NCI-H510A treated with DMSO at 0.1 percent for 48 hours (cell line): ENCODE measurements at regions not wholly inside any gene's neighbourhood (a gene's known extent, or its start where the extent isn't known, plus 50 kb on each side); places are given as distances from the start of the nearest gene placed in this dataset.
"Not testable (repeated sequence)": the region's sequence is repeated elsewhere in the genome, so short reads cannot be mapped to it uniquely, and the experiment has no call there.

ENCODE experiments used
- DNase-seq: peaks from one replicate; lab custom pipeline; 2025; lab: John Stamatoyannopoulos, UW

GRCh38 chr13:111589992-111590391 is 269.6 kb downstream of the TEX29 start:
- no peak for DNase-seq

GRCh38 chr13:111590796-111591195 is 270.4 kb downstream of the TEX29 start:
- DNase-seq, result no peak

DNA sequence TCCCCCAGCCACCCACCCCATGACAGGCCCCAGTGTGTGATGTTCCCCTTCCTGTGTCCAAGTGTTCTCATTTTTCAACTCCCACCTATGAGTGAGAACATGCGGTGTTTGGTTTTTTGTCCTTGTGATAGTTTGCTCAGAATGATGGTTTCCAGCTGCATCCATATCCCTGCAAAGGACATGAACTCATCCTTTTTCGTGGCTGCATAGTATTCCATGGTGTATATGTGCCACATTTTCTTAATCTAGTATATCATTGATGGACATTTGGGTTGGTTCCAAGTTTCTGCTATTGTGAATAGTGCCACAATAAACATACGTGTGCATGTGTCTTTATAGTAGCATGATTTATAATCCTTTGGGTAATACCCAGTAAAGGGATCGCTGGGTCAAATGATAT is 273.0 kb downstream of the TEX29 start:
- DNase-seq, result not testable (repeated sequence)

DNA sequence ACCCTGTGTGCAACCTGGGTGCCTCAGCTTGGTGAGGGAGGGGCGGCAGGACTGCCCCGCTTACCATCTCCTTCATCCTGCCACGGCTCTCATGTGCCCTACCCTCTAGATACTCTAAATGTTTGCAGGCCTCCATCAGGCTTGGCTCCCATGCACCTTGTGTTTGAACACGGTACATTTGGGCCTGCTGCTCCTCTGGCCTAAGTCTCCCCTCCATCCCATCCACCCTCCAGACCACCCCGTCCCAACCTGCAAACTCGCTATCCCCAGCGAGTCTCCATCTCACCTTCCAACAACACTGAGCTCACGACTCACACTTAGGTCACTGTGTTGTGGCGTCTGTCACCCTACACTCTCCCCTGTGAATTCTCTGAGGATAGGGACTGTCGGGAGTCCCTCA is 274.2 kb downstream of the TEX29 start:
- no peak for DNase-seq

- no peak for DNase-seq
These were observed 274.8 kb downstream of the TEX29 start for GRCh38 chr13:111595276-111595675.

GRCh38 chr13:111595791-111596190 is 275.3 kb downstream of the TEX29 start:
- no peak for DNase-seq

- DNase-seq, result no peak
These were observed 276.8 kb downstream of the TEX29 start for GRCh38 chr13:111597191-111597611.

DNA sequence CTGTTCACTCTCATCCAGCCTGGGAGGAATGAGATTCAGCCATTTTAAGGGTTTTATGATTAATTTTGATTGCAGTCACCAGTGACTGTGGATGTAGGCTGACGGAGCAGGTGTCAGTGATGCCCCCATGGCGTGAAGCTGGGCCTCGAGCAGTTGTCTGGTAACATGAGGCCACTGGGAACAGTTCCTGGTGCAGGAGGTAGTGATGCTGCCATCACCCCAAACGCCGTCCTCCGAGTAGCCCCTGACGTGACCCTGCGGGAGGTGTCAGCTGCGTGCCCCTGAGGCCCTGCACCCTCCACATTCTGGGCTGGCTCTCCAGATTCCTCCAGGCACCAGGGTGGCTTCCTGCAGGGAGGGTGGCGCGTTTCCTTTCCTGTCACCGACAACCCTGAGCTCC is 277.2 kb downstream of the TEX29 start:
- no peak for DNase-seq

GRCh38 chr13:111598747-111599146 is 278.3 kb downstream of the TEX29 start:
- peak; percentile 16 for DNase-seq

DNA sequence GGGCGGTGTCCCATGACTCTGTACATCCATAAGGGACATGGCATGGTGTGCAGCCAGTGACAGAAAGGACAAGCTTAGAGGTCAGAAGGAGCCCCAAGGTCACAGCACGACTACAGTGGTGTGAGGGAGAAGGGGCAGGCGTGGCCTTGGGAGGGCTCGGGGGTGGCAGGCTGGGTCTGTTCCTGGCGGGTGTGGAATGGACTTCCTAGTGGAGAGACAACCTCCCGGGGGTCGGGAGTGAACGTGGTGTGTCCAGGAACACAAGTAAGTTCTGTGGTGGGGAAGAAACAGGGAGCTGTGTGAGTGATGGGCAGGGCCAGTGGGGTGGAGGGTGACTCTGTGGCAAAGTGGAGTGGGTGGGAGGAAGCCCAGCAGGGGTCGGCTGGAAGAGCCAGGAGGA is 279.3 kb downstream of the TEX29 start:
- no peak for DNase-seq

DNA sequence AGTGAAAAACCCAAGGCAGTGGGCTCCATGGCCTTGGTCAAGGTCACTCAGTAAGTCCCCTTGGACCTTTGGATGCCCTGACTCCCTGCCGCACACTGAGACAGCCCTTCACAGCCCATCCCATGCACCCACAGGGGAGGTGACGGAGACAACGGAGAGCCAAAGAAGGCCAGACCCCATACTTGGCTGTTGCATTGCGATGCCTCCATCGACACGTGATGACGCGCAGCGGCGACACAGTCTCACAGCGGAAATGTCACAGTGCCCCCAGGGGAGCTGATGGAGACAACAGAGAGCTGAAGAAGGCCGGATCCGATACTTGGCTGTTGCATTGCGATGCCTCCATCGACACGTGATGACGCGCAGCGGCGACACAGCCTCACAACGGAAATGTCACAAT is 282.4 kb downstream of the TEX29 start:
- no peak for DNase-seq

DNA sequence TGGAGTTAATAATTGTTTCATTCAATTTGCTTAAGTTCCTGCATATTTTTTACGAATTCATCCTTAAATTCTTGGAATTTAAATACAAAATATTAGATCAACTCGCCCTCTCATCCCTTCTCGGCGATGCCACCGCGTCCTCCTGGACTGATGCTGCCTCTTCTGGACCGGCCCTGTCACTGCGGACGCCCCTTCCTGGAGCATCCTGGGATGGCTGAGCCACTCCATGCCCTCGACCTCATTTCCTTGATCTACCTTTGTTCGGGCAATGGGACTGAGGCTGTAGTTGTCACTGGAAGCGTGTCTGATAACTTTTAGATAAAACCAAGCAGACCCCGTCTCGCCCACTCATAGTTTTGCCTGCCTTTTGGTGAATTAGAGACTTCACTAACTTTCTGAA is 283.7 kb downstream of the TEX29 start:
- no peak for DNase-seq

DNA sequence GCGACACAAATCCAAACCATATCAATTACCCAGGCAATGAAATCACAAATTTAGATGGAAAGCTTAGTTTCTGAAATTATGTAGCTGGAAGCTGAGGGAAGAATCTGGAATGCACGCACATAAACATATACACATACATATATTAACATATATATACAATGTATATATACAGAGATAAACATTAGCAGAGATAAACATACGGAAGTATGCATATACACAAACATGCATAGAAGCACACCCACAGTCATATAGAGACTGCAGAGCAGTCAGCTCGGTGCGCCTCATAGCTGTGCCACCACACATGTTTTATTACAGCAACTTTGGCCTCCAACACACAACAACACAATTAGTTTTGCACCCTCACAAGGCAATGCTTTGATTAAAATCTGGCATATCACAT is 288.1 kb downstream of the TEX29 start:
- DNase-seq, result no peak

GRCh38 chr13:111609631-111610030 is 289.2 kb downstream of the TEX29 start:
- DNase-seq, result no peak

GRCh38 chr13:111610081-111610480 is 289.6 kb downstream of the TEX29 start:
- peak; percentile 77 for DNase-seq

DNA sequence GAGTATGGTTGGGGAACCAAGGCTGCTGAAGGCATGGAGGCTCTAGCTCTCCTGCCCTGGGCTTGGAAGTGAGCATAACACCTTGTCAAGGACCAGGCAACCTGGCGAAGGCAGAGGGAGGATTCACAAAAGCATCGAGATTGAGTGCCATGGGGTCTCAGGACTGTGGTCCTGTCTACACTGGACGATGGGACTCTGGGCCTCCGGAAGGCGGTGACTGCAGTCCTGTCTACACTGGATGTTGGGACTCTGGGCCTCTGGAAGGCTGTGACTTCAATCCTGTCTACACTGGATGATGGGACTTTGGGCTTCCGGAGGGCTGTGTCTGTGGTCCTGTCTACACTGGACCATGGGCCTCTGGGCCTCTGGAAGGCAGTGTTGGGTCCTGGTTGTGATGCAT is 290.4 kb downstream of the TEX29 start:
- DNase-seq, result no peak

- DNase-seq, result no peak
These were observed 291.2 kb downstream of the TEX29 start for GRCh38 chr13:111611651-111612050.

GRCh38 chr13:111612886-111613285 is 292.4 kb downstream of the TEX29 start:
- DNase-seq, result no peak

- DNase-seq, result no peak
These were observed 293.6 kb downstream of the TEX29 start for GRCh38 chr13:111614009-111614408.

- DNase-seq, result no peak
These were observed 294.2 kb downstream of the TEX29 start for GRCh38 chr13:111614613-111615012.

DNA sequence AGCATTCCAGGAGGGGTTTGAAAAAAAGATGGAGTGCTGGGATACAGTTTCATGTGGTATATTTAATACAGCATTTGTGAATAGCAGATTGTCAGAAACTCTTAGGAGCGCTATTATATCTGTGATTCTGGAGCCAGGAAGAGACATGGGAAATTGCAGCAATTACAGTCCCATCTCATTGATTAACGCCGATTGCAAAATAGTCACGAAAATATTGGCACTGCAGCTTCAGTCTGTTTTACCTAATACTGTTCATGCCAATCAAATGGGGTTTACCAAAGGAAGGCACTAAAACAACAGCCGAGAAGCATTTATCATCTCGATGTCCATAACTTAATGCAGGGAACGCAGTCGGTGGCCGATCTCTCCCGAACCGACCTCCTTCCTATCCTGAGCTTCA is 295.8 kb downstream of the TEX29 start:
- no peak for DNase-seq

- DNase-seq, result no peak
These were observed 299.7 kb downstream of the TEX29 start for GRCh38 chr13:111620166-111620565.

GRCh38 chr13:111620586-111620985 is 300.1 kb downstream of the TEX29 start:
- DNase-seq, result no peak

- DNase-seq, result no peak
These were observed 300.7 kb downstream of the TEX29 start for GRCh38 chr13:111621164-111621563.

- no peak for DNase-seq
These were observed 301.6 kb downstream of the TEX29 start for GRCh38 chr13:111622051-111622531.
